SK-N-SH treated with all-trans-retinoic acid at 6 μM for 48 hours (cell line): ENCODE measurements at regions not wholly inside any gene's neighbourhood (a gene's known extent, or its start where the extent isn't known, plus 50 kb on each side); places are given as distances from the start of the nearest gene placed in this dataset.

ENCODE experiments used
- ZC3H10 ChIP-seq: fragments of 250-450 bp; sonication (Bioruptor Pico); IDR thresholded peaks from 2 replicates; pipeline ENCODE4 v1.5.1; 2021; ENCODE audit warnings: mild to moderate bottlenecking, moderate library complexity
- ZFP30 ChIP-seq: fragments of 450-650 bp; formaldehyde crosslinking; IDR thresholded peaks from 2 replicates; pipeline ENCODE4 v1.5.0; 2022; ENCODE audit warnings: mild to moderate bottlenecking, moderate library complexity
- TF ChIP-seq, protein P1 (sequence below): fragments of 250-450 bp; sonication (Bioruptor Pico); IDR thresholded peaks from 2 replicates; pipeline ENCODE4 v1.8.0; 2020; ENCODE audit warnings: mild to moderate bottlenecking, moderate library complexity, borderline replicate concordance

DNA sequence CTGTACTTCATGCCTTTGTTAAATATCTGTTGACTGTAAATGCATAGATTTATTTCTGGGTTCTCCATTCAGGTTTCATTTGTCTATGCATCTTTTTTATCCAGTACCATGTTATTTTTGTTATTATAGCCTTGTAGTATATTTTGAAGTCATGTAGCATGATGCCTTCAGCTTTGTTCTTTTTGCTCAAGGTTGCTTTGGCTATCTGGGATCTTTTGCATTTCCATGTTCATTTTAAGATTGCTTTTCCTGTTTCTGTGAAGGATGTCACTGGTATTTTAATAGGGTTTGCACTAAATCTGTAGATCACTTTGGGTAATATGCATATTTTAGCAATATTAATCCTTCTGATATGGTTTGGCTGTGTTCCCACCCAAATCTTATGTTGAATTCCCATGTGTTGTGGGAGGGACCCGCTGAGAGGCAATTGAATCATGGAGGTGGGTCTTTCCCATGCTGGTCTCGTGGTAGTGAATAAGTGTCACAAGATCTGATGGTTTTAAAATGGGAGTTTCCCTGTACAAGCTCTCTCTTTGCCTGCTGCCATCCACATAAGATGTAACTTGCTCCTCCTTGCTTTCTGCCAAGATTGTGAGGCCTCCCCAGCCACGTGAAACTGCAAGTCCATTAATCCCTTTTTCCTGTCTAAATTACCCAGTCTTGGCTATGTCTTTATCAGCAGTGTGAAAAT lies 302.8 kb upstream of the SEMA3C start:
- TF ChIP-seq, protein P1, sequence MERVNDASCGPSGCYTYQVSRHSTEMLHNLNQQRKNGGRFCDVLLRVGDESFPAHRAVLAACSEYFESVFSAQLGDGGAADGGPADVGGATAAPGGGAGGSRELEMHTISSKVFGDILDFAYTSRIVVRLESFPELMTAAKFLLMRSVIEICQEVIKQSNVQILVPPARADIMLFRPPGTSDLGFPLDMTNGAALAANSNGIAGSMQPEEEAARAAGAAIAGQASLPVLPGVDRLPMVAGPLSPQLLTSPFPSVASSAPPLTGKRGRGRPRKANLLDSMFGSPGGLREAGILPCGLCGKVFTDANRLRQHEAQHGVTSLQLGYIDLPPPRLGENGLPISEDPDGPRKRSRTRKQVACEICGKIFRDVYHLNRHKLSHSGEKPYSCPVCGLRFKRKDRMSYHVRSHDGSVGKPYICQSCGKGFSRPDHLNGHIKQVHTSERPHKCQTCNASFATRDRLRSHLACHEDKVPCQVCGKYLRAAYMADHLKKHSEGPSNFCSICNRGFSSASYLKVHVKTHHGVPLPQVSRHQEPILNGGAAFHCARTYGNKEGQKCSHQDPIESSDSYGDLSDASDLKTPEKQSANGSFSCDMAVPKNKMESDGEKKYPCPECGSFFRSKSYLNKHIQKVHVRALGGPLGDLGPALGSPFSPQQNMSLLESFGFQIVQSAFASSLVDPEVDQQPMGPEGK (CRISPR knock-in tag) = no peak
- TF ChIP-seq ZC3H10 (CRISPR knock-in tag) (no peak), ZFP30 (CRISPR knock-in tag) (no peak)
